Ishikawa (cell line): ENCODE measurements at regions not wholly inside any gene's neighbourhood (a gene's known extent, or its start where the extent isn't known, plus 50 kb on each side); places are given as distances from the start of the nearest gene placed in this dataset.

Experiments
- CEBPB ChIP-seq: IDR thresholded peaks from 2 replicates; pipeline ENCODE4 v1.6.1; 2012
- CREB1 ChIP-seq: IDR thresholded peaks from 2 replicates; pipeline ENCODE4 v1.6.1; 2012; ENCODE audit warnings: low read depth
- EGR1 ChIP-seq: IDR thresholded peaks from 2 replicates; pipeline ENCODE4 v1.6.1; 2012
- EP300 ChIP-seq: IDR thresholded peaks from 2 replicates; pipeline ENCODE4 v1.6.1; 2012; ENCODE audit warnings: borderline replicate concordance
- FOXM1 ChIP-seq: IDR thresholded peaks from 2 replicates; pipeline ENCODE4 v1.6.1; 2012; ENCODE audit warnings: low read depth, borderline replicate concordance
- MAX ChIP-seq: IDR thresholded peaks from 2 replicates; pipeline ENCODE4 v1.6.1; 2012
- NFIC ChIP-seq: IDR thresholded peaks from 2 replicates; pipeline ENCODE4 v1.6.1; 2012
- RAD21 ChIP-seq: IDR thresholded peaks from 2 replicates; pipeline ENCODE4 v1.6.1; 2012; ENCODE audit warnings: low read depth
- TAF1 ChIP-seq: IDR thresholded peaks from 2 replicates; pipeline ENCODE4 v1.6.1; 2012; ENCODE audit warnings: low read depth, mild to moderate bottlenecking
- TCF12 ChIP-seq: IDR thresholded peaks from 2 replicates; pipeline ENCODE4 v1.6.1; 2012; ENCODE audit warnings: low read depth
- TEAD4 ChIP-seq: IDR thresholded peaks from 2 replicates; pipeline ENCODE4 v1.6.1; 2012
- USF1 ChIP-seq: IDR thresholded peaks from 2 replicates; pipeline ENCODE4 v1.6.1; 2012
- YY1 ChIP-seq: IDR thresholded peaks from 2 replicates; pipeline ENCODE4 v1.6.1; 2012; ENCODE audit warnings: low read depth
- ZBTB7A ChIP-seq: IDR thresholded peaks from 2 replicates; pipeline ENCODE4 v1.6.1; 2012; ENCODE audit warnings: low read depth
- TF ChIP-seq, protein P1 (sequence below): IDR thresholded peaks from 2 replicates; pipeline ENCODE4 v1.6.1; 2012; ENCODE audit warnings: low read depth, mild to moderate bottlenecking

DNA sequence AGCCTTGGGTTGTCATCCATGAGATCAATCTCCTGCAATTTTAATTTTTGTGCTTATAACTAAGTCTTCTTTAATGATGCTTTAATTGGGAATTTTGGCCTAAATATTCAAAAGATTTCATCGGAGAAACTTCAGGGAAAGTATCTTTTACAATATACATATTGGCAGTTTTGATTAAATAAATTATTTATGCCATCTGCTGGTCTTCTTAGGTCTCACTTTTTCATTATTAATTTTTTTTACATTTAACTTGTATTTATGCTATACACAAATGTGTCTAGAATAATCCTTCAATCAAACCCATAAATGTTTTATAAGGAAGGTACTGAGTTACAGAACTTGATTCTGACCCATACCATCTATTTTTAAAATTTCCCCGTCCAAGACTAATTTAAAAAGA is 95.1 kb upstream of the XPO1 start:
- no peak for TF ChIP-seq TAF1
- TF ChIP-seq, protein P1, sequence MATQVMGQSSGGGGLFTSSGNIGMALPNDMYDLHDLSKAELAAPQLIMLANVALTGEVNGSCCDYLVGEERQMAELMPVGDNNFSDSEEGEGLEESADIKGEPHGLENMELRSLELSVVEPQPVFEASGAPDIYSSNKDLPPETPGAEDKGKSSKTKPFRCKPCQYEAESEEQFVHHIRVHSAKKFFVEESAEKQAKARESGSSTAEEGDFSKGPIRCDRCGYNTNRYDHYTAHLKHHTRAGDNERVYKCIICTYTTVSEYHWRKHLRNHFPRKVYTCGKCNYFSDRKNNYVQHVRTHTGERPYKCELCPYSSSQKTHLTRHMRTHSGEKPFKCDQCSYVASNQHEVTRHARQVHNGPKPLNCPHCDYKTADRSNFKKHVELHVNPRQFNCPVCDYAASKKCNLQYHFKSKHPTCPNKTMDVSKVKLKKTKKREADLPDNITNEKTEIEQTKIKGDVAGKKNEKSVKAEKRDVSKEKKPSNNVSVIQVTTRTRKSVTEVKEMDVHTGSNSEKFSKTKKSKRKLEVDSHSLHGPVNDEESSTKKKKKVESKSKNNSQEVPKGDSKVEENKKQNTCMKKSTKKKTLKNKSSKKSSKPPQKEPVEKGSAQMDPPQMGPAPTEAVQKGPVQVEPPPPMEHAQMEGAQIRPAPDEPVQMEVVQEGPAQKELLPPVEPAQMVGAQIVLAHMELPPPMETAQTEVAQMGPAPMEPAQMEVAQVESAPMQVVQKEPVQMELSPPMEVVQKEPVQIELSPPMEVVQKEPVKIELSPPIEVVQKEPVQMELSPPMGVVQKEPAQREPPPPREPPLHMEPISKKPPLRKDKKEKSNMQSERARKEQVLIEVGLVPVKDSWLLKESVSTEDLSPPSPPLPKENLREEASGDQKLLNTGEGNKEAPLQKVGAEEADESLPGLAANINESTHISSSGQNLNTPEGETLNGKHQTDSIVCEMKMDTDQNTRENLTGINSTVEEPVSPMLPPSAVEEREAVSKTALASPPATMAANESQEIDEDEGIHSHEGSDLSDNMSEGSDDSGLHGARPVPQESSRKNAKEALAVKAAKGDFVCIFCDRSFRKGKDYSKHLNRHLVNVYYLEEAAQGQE, result no peak
- TF ChIP-seq TEAD4, result no peak
- TF ChIP-seq ZBTB7A, result no peak
- no peak for TF ChIP-seq FOXM1
- TF ChIP-seq TCF12, result no peak
- no peak for TF ChIP-seq CEBPB
- no peak for TF ChIP-seq CREB1
- no peak for TF ChIP-seq EGR1
- TF ChIP-seq MAX, result no peak
- TF ChIP-seq RAD21, result no peak
- TF ChIP-seq NFIC, result no peak
- TF ChIP-seq USF1, result no peak
- no peak for TF ChIP-seq YY1
- no peak for TF ChIP-seq EP300

GRCh38 chr2:61632276-61633169 is 94.4 kb upstream of the XPO1 start:
- TF ChIP-seq TCF12, result no peak
- no peak for TF ChIP-seq NFIC
- TF ChIP-seq TEAD4, result no peak
- TF ChIP-seq MAX, result no peak
- no peak for TF ChIP-seq FOXM1

- no peak for TF ChIP-seq EGR1
- TF ChIP-seq TAF1, result no peak
These were observed 93.2 kb upstream of the XPO1 start for GRCh38 chr2:61631321-61631720.

GRCh38 chr2:61626827-61627226 is 88.7 kb upstream of the XPO1 start:
- TF ChIP-seq NFIC (no peak), MAX (no peak), USF1 (no peak)

DNA sequence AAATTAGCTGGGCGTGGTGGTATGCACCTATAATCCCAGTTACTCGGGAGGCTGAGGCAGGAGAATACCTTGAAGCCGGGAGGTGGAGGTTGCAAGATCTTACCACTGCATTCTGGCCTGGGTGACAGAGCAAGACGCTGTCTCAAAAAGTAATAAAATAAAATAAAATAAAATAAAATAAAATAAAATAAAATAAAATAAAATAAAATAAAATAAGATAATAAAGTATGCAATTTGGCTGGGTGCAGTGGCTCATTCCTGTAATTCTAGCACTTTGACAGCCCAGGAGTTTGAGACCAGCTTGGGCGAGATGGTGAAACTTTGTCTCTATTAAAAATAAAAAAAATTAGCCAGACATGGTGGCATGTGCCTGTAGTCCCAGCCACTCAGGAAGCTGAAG is 85.6 kb upstream of the XPO1 start:
- TF ChIP-seq YY1 (no peak), EP300 (no peak), CEBPB (no peak), CREB1 (no peak), MAX (no peak), EGR1 (no peak), ZBTB7A (no peak), NFIC (no peak), FOXM1 (no peak), USF1 (no peak), RAD21 (no peak), TAF1 (no peak), TEAD4 (no peak), TCF12 (no peak)
- TF ChIP-seq, protein P1, result no peak
